DND-41 (cell line): ENCODE measurements at regions not wholly inside any gene's neighbourhood (a gene's known extent, or its start where the extent isn't known, plus 50 kb on each side); places are given as distances from the start of the nearest gene placed in this dataset.

Source experiments
- CTCF ChIP-seq: IDR thresholded peaks from 2 replicates; pipeline ENCODE4 v1.5.1; 2012; ENCODE audit warnings: borderline replicate concordance, low read length, moderate library complexity, mild to moderate bottlenecking; ENCODE audit not compliant: poor library complexity, severe bottlenecking; ENCODE audit errors: extremely low read depth
- EZH2 ChIP-seq: IDR thresholded peaks from 3 replicates; pipeline ENCODE4 v1.6.1; 2012; ENCODE audit warnings: borderline replicate concordance, low read depth, mild to moderate bottlenecking, moderate library complexity, low read length, inconsistent platforms; ENCODE audit not compliant: severe bottlenecking

GRCh38 chr13:107548338-107548737 lies 667.0 kb downstream of the LIG4 start:
- TF ChIP-seq CTCF: no peak
- TF ChIP-seq EZH2: no peak
